ENCODE measurements at regions not wholly inside any gene's neighbourhood (a gene's known extent, or its start where the extent isn't known, plus 50 kb on each side); places are given as distances from the start of the nearest gene placed in this dataset.

GRCh38 chr12:97753332-97753731, 290.7 kb downstream of the RMST start:
- no peaks in the 10 kb centered on the region for H3K36me3 ChIP-seq
- H3K4me3 ChIP-seq: no peak overlapping the region
- H3K79me2 ChIP-seq (ENCODE audit: low read depth): no peaks in the 10 kb centered on the region
- H3K4me1 ChIP-seq: peaks cover 26% of the 10 kb centered on the region
- peaks cover 20% of the 10 kb centered on the region for H3K4me1 Mint-ChIP-seq
- no peak overlapping the region for H3K4me2 ChIP-seq
- H3K27ac ChIP-seq: no peak overlapping the region
- no peak overlapping the region for H3K27ac Mint-ChIP-seq
- H2AFZ ChIP-seq (replicated peaks): no peak overlapping the region
- H3K9me3 ChIP-seq (ENCODE audit: low read depth): no peaks in the 10 kb centered on the region
- H3F3A ChIP-seq (ENCODE audit: low read depth): peaks cover 7% of the 10 kb centered on the region
- no peak for TF ChIP-seq CTCF (IDR thresholded peaks at IDR 0.05)
- TF ChIP-seq EZH2 (IDR thresholded peaks at IDR 0.05): no peak
- no peak for TF ChIP-seq EZH2phosphoT487 (IDR thresholded peaks at IDR 0.05)
- no peak overlapping the region for H3K4me3 Mint-ChIP-seq
- no peak for DNase-seq (ENCODE audit: low spot score)
- no peaks in the 10 kb centered on the region for H3K27me3 ChIP-seq
- no peaks in the 10 kb centered on the region for H4K20me1 ChIP-seq (ENCODE audit: low read depth)
- no peaks in the 10 kb centered on the region for H3K36me3 Mint-ChIP-seq
- no peaks in the 10 kb centered on the region for H3K27me3 Mint-ChIP-seq (ENCODE audit: insufficient read depth, low read depth)
- H3K9ac ChIP-seq: no peak overlapping the region
- H3K9me3 Mint-ChIP-seq: no peaks in the 10 kb centered on the region

GRCh38 chr12:97754306-97754705, 291.7 kb downstream of the RMST start:
- Histone ChIP-seq H3K4me2 (no peak overlapping the region), H3K27ac (no peak overlapping the region), H3K9ac (no peak overlapping the region), H3K36me3 (no peaks in the 10 kb centered on the region), H3K4me3 (no peak overlapping the region), H4K20me1 (ENCODE audit: low read depth) (no peaks in the 10 kb centered on the region), H3K4me1 (peaks cover 17% of the 10 kb centered on the region), H3K27me3 (no peaks in the 10 kb centered on the region), H3F3A (ENCODE audit: low read depth) (peaks cover 2% of the 10 kb centered on the region), H3K79me2 (ENCODE audit: low read depth) (no peaks in the 10 kb centered on the region), H2AFZ (replicated peaks) (no peak overlapping the region), H3K9me3 (ENCODE audit: low read depth) (no peaks in the 10 kb centered on the region)
- H3K27me3 Mint-ChIP-seq (ENCODE audit: insufficient read depth, low read depth): no peaks in the 10 kb centered on the region
- no peak for DNase-seq (ENCODE audit: low spot score)
- no peak overlapping the region for H3K27ac Mint-ChIP-seq
- H3K4me1 Mint-ChIP-seq: peaks cover 11% of the 10 kb centered on the region
- no peak overlapping the region for H3K4me3 Mint-ChIP-seq
- TF ChIP-seq CTCF (IDR thresholded peaks at IDR 0.05): no peak
- no peak for TF ChIP-seq EZH2phosphoT487 (IDR thresholded peaks at IDR 0.05)
- TF ChIP-seq EZH2 (IDR thresholded peaks at IDR 0.05): no peak
- H3K36me3 Mint-ChIP-seq: no peaks in the 10 kb centered on the region
- peaks cover 2% of the 10 kb centered on the region for H3K9me3 Mint-ChIP-seq

GRCh38 chr12:97756066-97756666, 293.6 kb downstream of the RMST start:
- no peak overlapping the region for H3K27ac Mint-ChIP-seq
- DNase-seq (ENCODE audit: low spot score): no peak
- H3K9me3 Mint-ChIP-seq: peaks cover 2% of the 10 kb centered on the region
- no peak overlapping the region for H3K9ac ChIP-seq
- no peak overlapping the region for H3K4me3 Mint-ChIP-seq
- H3K27me3 Mint-ChIP-seq (ENCODE audit: insufficient read depth, low read depth): peaks cover 2% of the 10 kb centered on the region
- TF ChIP-seq EZH2phosphoT487 (IDR thresholded peaks at IDR 0.05) (no peak), CTCF (IDR thresholded peaks at IDR 0.05) (no peak), EZH2 (IDR thresholded peaks at IDR 0.05) (no peak)
- H3K4me1 Mint-ChIP-seq: peaks cover 6% of the 10 kb centered on the region
- H3K9me3 ChIP-seq (ENCODE audit: low read depth): no peaks in the 10 kb centered on the region
- no peaks in the 10 kb centered on the region for H3K36me3 ChIP-seq
- H3F3A ChIP-seq (ENCODE audit: low read depth): no peaks in the 10 kb centered on the region
- no peaks in the 10 kb centered on the region for H3K27me3 ChIP-seq
- no peak overlapping the region for H3K4me3 ChIP-seq
- H3K27ac ChIP-seq: no peak overlapping the region
- peaks cover 13% of the 10 kb centered on the region for H3K4me1 ChIP-seq
- no peaks in the 10 kb centered on the region for H3K79me2 ChIP-seq (ENCODE audit: low read depth)
- H2AFZ ChIP-seq (replicated peaks): no peak overlapping the region
- H4K20me1 ChIP-seq (ENCODE audit: low read depth): no peaks in the 10 kb centered on the region
- H3K4me2 ChIP-seq: no peak overlapping the region
- H3K36me3 Mint-ChIP-seq: no peaks in the 10 kb centered on the region
